Glutamatergic neuron (in vitro differentiated cells): ENCODE measurements at regions not wholly inside any gene's neighbourhood (a gene's known extent, or its start where the extent isn't known, plus 50 kb on each side); places are given as distances from the start of the nearest gene placed in this dataset.

Source experiments
- DNase-seq: peaks from one replicate; pipeline ENCODE4 v3.0.0; 2022
- H3K27ac Mint-ChIP-seq: one replicate; pipeline ENCODE4 v1.8.0; 2020; ENCODE audit warnings: mild to moderate bottlenecking, mixed read lengths, inconsistent platforms; ENCODE audit not compliant: unreplicated experiment
- H3K27me3 Mint-ChIP-seq: one replicate; pipeline ENCODE4 v1.8.0; 2020; ENCODE audit warnings: mild to moderate bottlenecking, moderate library complexity, mixed read lengths, inconsistent platforms; ENCODE audit not compliant: unreplicated experiment
- H3K36me3 Mint-ChIP-seq: one replicate; pipeline ENCODE4 v1.8.0; 2020; ENCODE audit warnings: mild to moderate bottlenecking, mixed read lengths, inconsistent platforms; ENCODE audit not compliant: unreplicated experiment
- H3K4me1 Mint-ChIP-seq: one replicate; pipeline ENCODE4 v1.8.0; 2020; ENCODE audit warnings: mild to moderate bottlenecking, low read depth, mixed read lengths, inconsistent platforms; ENCODE audit not compliant: unreplicated experiment
- H3K4me3 Mint-ChIP-seq: one replicate; pipeline ENCODE4 v1.8.0; 2020; ENCODE audit warnings: mild to moderate bottlenecking, mixed read lengths, inconsistent platforms; ENCODE audit not compliant: unreplicated experiment
- H3K9me3 Mint-ChIP-seq: one replicate; pipeline ENCODE4 v1.8.0; 2020; ENCODE audit warnings: mild to moderate bottlenecking, moderate library complexity, mixed read lengths, inconsistent platforms; ENCODE audit not compliant: unreplicated experiment
- CTCF ChIP-seq: fragments of 200-600 bp; sonication (generic); IDR thresholded peaks from one replicate; pipeline ENCODE4 v1.5.0; 2021; ENCODE audit not compliant: partially characterized antibody, unreplicated experiment

- no peaks in the 10 kb centered on the region for H3K4me1 Mint-ChIP-seq
- no peaks in the 10 kb centered on the region for H3K36me3 Mint-ChIP-seq
- no peaks in the 10 kb centered on the region for H3K27me3 Mint-ChIP-seq
- no peak for DNase-seq
- H3K27ac Mint-ChIP-seq = no peak overlapping the region
- H3K4me3 Mint-ChIP-seq = no peak overlapping the region
- TF ChIP-seq CTCF = no peak
- H3K9me3 Mint-ChIP-seq = peaks cover 3% of the 10 kb centered on the region
Observed at GRCh38 chr6:151154418-151154817, 85.3 kb upstream of the AKAP12 start.

- Mint-ChIP-seq H3K4me3 (no peak overlapping the region), H3K27me3 (no peaks in the 10 kb centered on the region), H3K36me3 (no peaks in the 10 kb centered on the region), H3K9me3 (peaks cover 3% of the 10 kb centered on the region), H3K4me1 (no peaks in the 10 kb centered on the region), H3K27ac (no peak overlapping the region)
- no peak for TF ChIP-seq CTCF
- no peak for DNase-seq
Observed at GRCh38 chr6:151155095-151155494, 84.7 kb upstream of the AKAP12 start.

- DNase-seq = peak; percentile 27
- Mint-ChIP-seq H3K27ac (no peak overlapping the region), H3K4me3 (no peak overlapping the region)
Observed at GRCh38 chr6:151160929-151161757, 78.6 kb upstream of the AKAP12 start.

GRCh38 chr6:151164383-151164782, 75.4 kb upstream of the AKAP12 start:
- Mint-ChIP-seq H3K9me3 (no peaks in the 10 kb centered on the region), H3K4me3 (no peak overlapping the region), H3K27me3 (no peaks in the 10 kb centered on the region), H3K4me1 (peaks cover 5% of the 10 kb centered on the region), H3K36me3 (no peaks in the 10 kb centered on the region), H3K27ac (no peak overlapping the region)
- no peak for DNase-seq
- no peak for TF ChIP-seq CTCF

More at GRCh38 chr6:151160929-151161757, 78.6 kb upstream of the AKAP12 start:
- Mint-ChIP-seq H3K27me3 (no peaks in the 10 kb centered on the region), H3K9me3 (no peaks in the 10 kb centered on the region), H3K4me1 (peaks cover 5% of the 10 kb centered on the region), H3K36me3 (no peaks in the 10 kb centered on the region)
- TF ChIP-seq CTCF = no peak

GRCh38 chr6:151166180-151166579, 73.6 kb upstream of the AKAP12 start:
- H3K4me1 Mint-ChIP-seq = peaks cover 3% of the 10 kb centered on the region
- H3K27me3 Mint-ChIP-seq = peaks cover 2% of the 10 kb centered on the region
- DNase-seq = no peak
- no peak overlapping the region for H3K4me3 Mint-ChIP-seq
- H3K27ac Mint-ChIP-seq = no peak overlapping the region
- no peak for TF ChIP-seq CTCF
- no peaks in the 10 kb centered on the region for H3K9me3 Mint-ChIP-seq
- no peaks in the 10 kb centered on the region for H3K36me3 Mint-ChIP-seq
